ENCODE measurements at regions not wholly inside any gene's neighbourhood (a gene's known extent, or its start where the extent isn't known, plus 50 kb on each side); places are given as distances from the start of the nearest gene placed in this dataset.
A peak's percentile ranks its signal among the peaks of the same experiment; 100 is the strongest.

DNA sequence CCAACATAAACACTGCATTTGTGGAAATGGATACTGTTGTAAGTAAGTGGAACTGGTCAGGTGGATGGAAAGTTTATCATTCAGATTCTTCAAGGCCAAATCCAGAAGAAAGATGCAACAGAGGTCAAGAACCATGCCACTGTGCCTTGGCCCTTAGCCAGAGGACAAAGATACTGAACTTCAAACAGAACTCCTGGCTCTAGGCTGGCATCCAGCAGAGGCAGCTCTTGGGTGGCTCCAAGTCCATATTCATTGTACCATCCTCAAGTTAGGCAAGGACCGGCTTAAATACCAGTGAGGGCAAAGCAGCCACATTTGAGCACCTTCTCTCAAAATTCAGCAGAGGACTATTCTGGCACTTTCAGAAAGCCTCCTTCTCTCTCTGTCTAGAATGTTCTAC is 53.2 kb downstream of the DNAAF9 start:
- no peak for DNase-seq (ENCODE audit: low read depth)

DNA sequence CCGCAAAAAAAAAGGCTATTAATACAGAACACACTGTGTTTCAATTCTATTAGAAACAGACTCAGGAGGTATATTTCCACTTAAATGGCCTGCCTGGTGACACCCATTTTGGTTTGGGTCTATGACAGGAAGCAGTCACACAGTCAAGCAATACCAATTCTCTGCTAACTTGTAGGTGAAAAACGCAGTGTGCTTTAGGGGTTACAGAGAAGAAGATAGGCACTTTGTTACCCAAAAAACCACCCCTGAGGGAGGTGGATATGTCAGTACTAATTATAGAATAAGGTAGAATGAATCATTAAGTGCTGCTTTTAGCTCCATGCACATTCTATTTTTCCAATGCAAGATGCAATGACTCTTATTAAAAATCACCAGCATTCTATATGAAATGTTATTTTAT is 53.8 kb downstream of the DNAAF9 start:
- no peak for DNase-seq (ENCODE audit: low read depth)

DNA sequence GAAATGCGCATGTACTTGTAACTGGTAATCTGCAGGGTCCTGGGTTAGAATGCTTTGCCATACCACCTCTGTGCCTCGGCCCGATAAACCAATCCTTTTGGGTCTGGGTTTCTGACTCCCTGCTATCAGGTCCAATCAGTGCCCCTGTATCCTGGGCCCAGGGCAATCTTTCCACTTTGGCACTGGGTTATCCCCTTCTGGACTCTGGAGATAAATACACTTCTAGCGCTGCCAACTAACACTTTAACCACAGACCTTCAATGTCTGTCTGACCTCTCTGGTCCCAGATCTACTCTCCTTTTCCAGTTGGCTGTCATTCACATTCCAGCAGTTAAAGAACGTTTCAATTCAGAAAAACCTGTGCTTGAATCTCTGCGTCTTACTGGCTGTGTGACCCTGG is 55.3 kb downstream of the DNAAF9 start:
- DNase-seq (ENCODE audit: low read depth): no peak

DNA sequence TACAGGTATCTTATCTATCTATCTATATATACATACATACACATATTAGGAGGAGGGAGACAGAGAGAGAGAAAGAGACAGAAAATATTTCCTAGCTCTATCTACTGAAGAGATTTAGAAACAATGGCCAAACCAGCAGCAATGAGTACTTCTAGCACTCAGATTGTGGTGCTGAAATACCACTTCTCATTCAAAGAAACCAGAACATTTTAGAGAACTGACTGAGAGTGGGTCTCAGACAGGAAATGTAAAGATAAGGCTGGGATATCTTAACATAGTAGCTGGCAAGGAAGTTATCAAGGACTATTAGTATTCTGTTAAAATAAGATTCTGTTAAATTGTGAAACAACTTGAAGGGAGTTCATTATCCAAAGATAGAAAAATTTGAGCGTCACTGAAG is 57.0 kb downstream of the DNAAF9 start:
- DNase-seq (ENCODE audit: low read depth): no peak

DNA sequence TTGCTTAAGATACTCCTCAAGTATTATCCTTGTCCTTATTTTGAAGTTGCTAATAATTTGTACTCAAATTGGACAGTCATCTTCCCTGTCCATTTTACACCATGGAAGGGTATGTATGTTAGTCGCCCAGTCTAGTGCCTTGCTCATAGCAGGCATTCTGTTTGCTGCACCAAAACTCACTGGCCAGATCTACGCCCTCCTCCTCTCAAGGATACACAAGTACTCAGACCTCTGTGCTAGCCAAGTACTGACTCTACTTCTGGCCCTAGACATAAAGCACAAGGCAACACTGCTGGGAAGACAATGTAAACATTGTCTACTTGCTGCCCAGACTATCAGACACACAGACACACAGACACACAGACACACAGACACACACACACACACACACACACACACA is 57.7 kb downstream of the DNAAF9 start:
- no peak for DNase-seq (ENCODE audit: low read depth)

DNA sequence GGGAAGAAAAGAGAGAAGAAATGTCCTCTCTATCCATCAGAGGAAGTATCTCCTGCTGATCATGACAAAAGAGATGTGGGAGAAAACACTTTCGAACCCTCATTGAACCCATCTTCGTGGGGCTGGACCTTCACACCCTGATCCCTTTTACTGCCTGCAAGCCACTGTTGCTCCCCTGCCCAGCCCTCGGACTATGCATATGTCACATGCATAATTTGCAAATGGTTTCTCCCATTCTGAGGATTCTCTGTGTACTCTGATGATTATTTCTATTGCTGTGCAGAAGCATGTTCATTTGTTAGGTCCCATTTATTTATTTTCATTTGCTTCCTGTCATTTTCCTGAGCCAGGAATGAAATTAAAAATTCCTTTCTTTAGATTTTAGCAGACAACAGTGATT is 64.7 kb downstream of the DNAAF9 start:
- no peak for DNase-seq (ENCODE audit: low read depth)

DNA sequence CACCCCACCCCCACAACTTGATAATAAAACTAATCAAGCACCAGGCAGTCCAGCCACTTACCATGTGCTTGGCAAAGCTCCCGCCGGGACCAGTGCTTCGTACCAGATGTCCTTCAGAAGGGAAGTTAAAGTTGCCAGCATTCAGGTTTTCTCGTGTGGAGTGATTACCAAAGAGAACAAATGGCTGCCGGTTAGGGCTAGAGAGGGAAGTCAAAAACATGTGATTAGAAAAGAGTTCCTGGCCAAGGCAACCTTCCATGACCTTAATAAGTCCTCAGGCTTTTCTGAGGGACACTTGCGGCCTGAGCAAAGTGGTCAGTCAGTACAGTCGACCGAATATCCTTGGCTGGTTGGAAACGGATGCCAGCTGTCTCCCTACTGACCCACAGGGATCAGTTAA is 67.0 kb downstream of the DNAAF9 start:
- no peak for DNase-seq (ENCODE audit: low read depth)

DNA sequence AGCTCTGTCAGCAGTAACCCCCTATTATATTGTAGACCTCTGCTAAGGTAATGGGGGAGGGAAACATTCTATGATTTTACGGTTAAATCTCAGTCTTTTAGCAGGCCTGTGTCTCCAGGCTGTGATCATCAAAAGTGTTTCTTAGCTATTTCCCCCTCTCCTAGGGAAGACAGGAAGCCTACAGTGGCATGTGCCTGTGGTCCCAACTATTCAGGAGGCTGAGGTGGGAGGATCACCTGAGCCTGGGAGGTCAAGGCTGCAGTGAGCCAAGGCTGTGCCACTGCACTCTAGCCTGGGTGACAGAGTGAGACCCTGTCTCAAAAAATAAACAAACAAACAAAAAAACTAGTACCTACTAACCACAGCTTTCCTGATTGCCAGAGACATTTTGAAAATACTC is 67.9 kb downstream of the DNAAF9 start:
- no peak for DNase-seq (ENCODE audit: low read depth)

DNA sequence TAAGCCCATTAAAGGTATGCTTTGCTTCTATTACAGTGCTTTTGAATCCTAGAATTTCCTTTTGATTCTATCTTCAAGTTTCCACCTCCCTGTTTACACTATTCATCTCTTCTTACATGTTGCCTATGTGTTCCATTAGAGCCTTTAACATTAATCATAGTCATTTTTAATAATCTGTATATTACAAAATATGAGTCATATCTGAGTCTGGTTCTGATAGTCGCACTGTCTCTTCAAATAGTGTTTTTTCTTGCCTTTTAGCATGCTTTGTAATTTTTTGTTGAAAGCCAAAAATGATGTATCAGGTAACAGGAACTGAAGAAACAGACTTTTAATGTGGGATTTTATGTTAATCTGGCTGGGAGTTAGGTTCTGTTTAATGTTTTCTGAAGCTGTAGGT is 68.4 kb downstream of the DNAAF9 start:
- no peak for DNase-seq (ENCODE audit: low read depth)

DNA sequence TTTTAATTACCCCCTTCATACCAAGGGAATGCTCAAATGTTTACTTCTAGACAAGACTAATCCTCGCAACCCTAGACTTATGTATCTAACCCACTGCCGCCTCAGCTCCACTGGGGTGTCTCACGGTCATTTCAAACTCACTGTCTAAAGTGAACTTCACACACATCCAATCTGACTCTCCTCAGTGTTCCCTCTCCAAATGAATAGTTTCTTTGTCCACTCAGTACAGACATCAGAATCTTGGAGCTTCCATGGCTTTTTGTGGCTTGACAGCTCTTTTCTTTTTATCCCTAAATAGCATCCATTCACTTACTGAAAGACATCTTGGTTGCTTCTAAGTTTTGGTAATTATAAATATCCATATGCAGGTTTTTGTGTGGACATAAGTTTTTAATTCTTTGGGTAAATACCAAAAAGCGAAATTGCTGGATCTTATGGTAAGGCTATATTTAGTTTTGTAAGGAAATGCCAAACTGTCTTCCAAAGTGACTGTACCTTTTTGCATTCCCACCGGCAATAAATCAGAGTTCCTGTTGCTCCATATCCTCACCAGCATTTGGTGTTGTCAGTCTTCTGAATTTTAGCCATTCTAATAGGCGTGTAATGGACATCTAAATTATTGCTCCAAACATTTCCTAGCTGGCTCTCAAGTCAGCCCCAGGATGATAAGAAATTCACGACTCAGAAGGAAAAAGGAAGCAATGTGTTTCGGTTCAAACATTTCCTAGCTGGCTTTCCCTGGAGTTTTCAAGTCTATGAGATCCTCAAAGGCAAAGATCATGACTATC is 73.1 kb downstream of the DNAAF9 start:
- no peak for DNase-seq (ENCODE audit: low read depth)

DNA sequence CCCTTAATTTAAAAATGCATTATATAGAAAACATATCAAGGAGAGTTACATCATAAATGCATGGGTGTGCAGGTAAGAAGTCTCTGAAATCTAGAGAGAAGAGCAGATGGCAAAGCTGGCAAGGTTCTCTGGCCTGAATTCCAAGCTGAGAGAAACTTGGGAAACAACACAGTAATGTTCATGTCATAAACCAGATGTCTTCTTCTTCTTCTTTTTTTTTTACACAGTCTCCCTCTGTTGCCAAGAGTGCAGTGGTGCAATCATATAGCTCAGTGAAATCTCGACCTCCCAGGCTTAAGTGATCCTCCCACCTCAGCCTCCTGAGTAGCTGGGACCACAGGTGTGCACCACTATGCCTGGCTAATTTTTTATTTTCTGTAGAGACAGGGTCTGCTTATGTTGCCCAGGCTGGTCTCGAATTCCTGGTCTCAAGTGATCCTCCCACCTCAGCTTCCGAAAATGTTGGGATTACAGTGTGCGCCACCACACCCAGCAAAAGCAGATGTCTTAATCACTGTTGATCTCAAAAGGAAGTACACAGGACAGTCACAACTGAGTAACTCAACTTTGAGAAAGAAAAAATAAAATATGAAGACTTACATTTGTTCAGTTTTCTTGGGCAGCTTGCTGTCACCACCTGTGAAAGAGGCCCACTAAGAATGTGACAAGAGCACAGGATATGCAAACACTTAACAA is 77.3 kb downstream of the DNAAF9 start:
- peak; percentile 6 for DNase-seq (ENCODE audit: low read depth)

DNA sequence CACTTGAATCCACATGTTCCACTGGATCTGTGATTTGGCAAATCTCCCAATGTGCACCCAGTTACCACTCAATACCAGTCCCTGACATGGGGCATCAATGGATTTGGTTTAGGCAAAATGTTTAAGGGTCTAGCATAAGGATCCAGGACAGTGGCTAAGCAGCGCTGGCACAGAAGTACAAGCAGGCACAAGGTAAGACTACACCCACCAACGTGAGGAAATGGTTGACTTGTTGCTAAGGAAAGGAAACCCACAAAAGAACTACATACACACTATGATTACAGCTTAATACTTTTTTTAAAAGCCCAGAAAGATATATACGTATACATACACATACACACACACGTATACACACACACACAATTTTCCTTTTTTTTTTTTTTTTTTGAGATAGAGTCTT is 79.0 kb downstream of the DNAAF9 start:
- DNase-seq (ENCODE audit: low read depth): no peak

DNA sequence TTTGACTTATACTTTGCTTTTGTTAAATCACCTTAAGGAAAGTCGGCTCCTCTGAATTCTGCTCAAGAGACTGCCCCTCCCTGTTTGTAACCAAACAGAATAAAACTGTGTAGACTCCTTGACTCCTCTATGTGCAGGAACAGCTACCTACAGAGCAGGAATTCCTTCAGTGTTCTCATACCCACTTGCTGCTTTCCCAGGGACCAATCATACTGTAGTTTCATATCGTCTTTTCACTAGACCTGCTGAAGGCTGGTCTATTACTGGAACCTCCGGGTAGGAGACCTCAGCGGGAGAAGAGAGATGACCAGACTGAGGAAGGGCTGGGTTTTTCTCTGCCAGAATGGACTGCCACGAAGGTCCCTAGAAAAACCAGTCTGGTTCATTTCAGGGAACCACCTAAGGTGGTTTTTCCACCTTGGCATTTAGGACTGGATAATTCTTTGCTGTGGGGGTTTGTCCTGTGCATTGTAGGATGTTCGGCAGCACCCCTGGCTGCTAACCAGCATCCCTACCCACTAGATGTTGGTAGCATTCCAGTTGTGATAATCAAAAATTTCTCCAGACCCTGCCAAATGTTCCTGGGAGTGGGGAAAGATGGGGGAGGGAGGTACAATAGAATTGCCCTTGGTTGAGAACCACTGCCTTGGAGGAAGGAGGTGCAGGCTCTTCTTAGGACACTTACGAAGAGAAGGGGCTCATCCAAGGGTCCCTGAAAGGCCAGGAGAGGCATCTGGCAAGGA is 80.5 kb downstream of the DNAAF9 start:
- DNase-seq (ENCODE audit: low read depth): no peak

DNA sequence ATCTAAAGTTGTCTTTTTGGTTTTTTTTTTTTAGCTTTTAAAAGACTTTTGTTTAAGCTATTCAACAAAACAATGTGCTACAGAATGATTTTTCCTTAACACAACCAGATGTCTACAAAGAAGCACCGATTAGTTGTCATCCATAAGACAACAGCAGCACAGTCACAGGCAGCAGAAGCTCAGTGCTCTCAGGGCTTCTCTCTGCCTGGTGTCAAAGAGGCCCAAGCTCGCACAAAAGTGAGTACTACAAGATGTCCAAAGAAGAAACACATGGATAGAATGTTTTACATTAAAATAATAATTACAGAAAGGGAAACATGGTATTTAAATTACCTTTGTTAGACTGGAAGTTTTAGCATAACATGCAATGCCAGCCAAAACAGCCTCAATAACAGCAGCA is 81.6 kb downstream of the DNAAF9 start:
- DNase-seq (ENCODE audit: low read depth): no peak

DNA sequence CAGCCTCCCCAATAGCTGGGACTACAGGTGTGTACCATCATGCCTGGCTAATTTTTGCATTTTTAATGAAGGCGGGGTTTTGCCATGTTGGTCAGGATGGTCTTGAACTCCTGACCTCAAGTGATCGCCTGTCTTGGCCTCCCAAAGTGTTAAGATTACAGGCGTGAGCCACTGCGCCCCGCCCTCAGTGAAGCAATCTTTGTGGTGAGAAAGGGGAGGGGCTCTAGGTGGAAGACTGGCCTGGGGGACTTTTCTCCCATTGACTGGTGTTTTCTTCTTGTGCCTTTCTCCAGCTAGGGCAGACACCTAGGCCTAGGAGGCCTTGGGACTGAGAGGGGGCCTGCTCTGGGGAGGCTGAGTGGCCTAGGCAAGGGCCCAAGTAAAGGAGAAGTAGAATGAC is 84.1 kb downstream of the DNAAF9 start:
- no peak for DNase-seq (ENCODE audit: low read depth)

DNA sequence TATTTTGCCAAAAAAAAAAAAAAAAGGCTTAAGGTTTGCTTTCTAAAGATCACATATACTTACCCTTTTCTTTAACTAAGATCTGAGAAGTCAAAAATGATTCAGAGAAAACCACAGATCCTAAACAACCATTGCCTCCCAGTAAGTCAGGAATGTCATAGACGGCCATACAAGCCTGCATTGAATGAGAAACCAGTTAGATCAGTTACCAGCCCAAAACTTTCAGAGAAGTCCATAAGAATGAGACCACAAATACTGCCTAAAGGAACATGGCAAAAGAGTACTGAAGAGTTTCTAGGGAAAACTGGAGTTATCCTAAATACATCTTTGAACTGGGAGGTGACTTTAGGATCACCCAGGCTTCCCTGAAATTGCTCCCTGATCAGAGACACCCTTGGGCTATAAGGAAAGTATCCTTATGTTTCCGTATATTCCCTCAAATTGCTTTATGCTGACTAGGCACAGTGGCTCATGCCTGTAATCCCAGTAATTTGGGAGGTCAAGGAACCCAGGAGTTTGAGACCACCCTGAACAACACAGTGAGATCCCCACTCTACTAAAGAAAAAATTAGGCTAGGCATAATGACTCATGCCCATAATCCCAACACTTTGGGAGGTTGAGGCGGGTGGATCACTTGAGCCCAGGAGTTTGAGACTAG is 79.4 kb upstream of the SLC4A11 start:
- no peak for DNase-seq (ENCODE audit: low read depth)

DNA sequence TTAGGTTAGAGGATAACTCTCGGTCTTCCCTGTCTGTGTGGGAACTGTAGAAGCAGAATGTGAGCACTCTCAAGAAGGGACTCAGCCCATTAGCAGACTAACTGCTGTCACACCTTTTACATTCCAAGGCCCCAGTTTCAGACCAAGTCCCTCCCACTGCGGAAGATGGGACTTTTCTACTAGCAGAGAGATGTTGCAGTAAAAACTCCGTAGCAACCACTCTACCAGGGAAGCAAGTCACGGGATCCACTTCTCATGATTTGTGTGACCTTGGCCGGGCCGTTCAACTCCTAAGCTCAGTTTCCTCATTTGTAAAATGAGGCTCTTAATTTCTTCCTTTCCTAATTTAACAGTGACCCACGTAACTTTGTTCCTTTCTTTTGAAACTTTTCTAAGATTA is 77.1 kb upstream of the SLC4A11 start:
- DNase-seq (ENCODE audit: low read depth): no peak

DNA sequence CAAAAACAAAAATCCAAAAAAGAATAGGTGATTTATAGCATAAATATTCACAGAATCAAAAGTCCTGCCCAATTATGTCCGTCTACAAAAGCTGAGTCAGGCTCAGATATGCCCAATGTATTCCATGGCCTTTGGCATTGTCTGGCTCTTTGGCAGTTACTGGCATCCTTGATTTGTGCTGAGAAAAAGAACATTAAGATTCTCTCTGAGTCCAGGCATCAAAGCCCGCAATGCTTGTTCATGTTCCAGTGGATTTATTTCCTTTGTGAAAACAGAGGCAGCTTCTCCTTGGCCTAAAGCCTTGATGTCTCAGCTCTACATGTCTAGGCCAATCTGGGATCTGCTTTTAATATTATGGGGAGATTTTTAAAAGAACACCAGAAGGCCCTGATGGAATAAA is 76.1 kb upstream of the SLC4A11 start:
- no peak for DNase-seq (ENCODE audit: low read depth)

DNA sequence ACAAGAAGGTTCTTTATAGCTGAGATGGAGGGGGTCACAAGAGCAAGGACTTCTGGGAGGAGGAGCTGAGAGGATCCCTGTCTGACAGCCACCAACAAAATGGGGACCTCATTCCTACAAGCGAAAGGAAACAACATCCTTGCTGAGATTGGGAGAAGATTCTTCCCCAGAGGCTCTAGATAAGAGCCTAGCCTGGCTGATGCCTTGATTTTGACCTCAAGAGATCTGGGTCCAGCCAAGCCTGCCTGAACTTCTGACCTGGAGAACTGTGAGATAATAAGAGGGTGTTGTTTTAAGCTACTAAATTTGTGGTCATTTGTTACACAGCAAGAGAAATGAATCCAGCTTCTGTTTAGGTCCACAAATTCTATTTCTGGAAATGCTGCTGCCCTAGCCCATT is 75.4 kb upstream of the SLC4A11 start:
- DNase-seq (ENCODE audit: low read depth): no peak

DNA sequence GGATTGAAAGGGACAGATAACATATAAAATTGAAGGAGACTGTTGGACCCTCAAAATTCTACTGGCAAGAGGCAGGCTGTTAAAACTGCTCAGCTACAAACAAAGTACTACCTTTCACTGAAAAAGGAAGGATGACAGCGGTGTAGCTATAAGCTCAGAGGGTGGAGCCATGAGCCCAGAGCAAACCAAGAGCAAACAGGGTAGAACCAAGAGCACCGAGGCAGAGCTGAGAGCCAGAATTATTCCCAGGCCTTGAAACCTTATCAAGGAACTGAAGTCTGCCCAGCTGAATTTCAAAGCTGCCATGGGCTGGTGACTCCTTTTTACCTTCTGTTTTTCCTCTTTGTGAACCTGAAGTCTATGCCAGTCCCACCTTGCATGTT is 74.7 kb upstream of the SLC4A11 start:
- DNase-seq (ENCODE audit: low read depth): no peak

DNA sequence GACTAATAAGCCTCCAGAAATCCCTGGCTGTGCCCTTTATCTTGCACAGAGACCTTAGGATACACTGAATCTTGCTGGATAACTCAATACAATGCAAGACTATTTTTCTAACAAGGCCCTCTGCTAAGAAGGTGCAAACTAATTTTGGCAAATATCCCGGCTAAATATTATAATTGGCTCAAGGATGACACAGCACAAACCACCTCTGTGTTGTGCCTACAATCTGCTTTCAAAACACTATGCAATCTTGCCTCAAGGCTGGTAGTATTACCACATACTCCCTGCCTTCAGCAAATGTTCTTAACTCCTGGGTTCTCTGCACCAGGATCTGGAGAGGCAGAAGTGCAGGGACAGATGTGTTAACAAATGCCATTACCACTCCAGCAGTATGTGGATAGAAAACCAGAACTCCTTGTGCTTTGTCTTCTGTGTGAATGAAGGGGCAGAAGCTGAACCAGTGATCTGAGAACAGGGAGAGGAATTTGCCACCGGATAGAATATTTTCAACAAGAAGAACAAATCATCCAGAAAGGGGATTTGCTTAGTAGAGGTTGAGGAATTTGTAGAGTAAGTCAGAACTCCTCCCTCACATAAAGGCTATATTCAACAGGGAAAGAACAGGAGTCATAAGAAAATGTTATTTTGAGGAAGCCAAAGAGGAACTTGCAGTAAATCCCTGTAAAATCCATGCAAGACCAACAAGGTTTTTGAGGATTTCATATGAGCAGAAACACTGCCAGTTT is 74.1 kb upstream of the SLC4A11 start:
- DNase-seq (ENCODE audit: low read depth): peak; percentile 60

DNA sequence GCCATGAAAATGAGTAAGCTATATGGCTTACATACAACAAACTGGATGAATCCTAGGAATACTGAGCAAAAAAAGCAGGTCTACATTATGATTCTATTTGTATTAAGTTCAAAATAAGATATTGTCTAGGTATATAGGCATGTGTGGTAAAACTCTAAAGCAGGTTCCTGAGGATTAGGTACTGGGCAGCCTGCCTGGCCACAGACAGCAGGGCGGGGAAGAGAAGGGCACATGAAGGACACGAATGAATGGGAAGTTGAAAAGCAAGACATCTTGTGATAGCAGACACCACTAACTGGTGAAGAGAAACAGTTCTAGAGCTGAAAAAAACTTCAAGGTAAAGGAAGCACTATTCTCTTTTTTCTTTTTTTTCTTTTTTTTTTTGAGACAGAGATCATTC is 72.6 kb upstream of the SLC4A11 start:
- DNase-seq (ENCODE audit: low read depth): no peak

All from LHCN-M2 (cell line).